ENCODE measurements at regions not wholly inside any gene's neighbourhood (a gene's known extent, or its start where the extent isn't known, plus 50 kb on each side); places are given as distances from the start of the nearest gene placed in this dataset.

GRCh38 chr6:33964387-33964786 is 160.6 kb upstream of the MLN start:
- intact Hi-C loops (cut with DNase I), result no loop called here
- DNase-seq, result no peak
- TF ChIP-seq, protein P1, sequence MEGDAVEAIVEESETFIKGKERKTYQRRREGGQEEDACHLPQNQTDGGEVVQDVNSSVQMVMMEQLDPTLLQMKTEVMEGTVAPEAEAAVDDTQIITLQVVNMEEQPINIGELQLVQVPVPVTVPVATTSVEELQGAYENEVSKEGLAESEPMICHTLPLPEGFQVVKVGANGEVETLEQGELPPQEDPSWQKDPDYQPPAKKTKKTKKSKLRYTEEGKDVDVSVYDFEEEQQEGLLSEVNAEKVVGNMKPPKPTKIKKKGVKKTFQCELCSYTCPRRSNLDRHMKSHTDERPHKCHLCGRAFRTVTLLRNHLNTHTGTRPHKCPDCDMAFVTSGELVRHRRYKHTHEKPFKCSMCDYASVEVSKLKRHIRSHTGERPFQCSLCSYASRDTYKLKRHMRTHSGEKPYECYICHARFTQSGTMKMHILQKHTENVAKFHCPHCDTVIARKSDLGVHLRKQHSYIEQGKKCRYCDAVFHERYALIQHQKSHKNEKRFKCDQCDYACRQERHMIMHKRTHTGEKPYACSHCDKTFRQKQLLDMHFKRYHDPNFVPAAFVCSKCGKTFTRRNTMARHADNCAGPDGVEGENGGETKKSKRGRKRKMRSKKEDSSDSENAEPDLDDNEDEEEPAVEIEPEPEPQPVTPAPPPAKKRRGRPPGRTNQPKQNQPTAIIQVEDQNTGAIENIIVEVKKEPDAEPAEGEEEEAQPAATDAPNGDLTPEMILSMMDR (IDR thresholded peaks at IDR 0.05), result no peak
- TF ChIP-seq POLR2A (IDR thresholded peaks at IDR 0.05), result no peak
- Histone ChIP-seq H3K27me3 (peaks cover 9% of the 10 kb centered on the region), H3K4me1 (replicated peaks in 1 of 2) (no peaks in the 10 kb centered on the region), H3K36me3 (replicated peaks in 1 of 2) (no peaks in the 10 kb centered on the region), H3K27ac (no peak overlapping the region), H3K9me3 (replicated peaks in 1 of 3) (no peaks in the 10 kb centered on the region), H3K4me3 (no peak overlapping the region)
- 79 to 86% (median 84%) methylated on average over 3 of the region's 3 CpGs for WGBS, 4 donors

DNA sequence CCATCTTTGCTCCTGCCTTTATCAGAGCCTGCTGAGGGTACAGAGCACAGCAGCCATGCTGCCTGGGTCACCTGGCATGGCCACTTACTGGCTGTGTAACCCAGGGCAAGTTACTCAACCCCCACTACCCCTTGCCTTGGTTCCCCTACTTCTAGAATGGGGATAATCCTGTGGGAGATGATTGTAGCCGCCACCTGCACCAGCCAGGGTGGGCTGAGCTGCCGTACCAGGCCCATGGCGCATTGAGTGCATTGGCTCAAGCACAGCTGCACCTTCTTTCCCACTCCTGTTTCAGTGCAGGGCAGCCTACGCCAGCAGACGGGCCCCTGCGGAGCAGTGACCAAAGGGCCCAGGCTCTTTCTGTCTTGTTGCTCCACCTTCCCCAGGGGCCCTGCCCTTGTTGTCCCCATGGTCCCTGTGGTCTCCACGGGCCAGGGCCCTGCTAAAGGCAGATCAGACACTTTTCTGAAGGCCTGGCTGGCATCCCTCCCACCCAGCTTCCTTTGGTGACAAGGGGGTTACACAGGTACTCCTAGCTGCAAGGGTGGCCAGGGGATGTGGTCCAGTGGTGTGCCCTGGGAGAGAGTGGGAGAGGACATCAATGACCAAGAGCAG is 159.4 kb upstream of the MLN start:
- H3K36me3 ChIP-seq (replicated peaks in 1 of 2), result no peaks in the 10 kb centered on the region
- no peaks in the 10 kb centered on the region for H3K4me1 ChIP-seq (replicated peaks in 1 of 2)
- intact Hi-C loops (cut with DNase I), result no loop called here
- no peak overlapping the region for H3K27ac ChIP-seq
- no peak overlapping the region for H3K4me3 ChIP-seq
- 85 to 96% (median 89%) methylated on average over 6 to 7 of the region's 7 CpGs for WGBS, 4 donors
- no peaks in the 10 kb centered on the region for H3K9me3 ChIP-seq (replicated peaks in 1 of 3)
- peaks cover 9% of the 10 kb centered on the region for H3K27me3 ChIP-seq
- TF ChIP-seq, protein P1 (IDR thresholded peaks at IDR 0.05), result no peak
- no peak for TF ChIP-seq POLR2A (IDR thresholded peaks at IDR 0.05)
- no peak for DNase-seq

- Histone ChIP-seq H3K4me1 (replicated peaks in 1 of 2) (no peaks in the 10 kb centered on the region), H3K36me3 (replicated peaks in 1 of 2) (no peaks in the 10 kb centered on the region), H3K9me3 (replicated peaks in 1 of 3) (no peaks in the 10 kb centered on the region), H3K27me3 (peaks cover 9% of the 10 kb centered on the region), H3K27ac (no peak overlapping the region), H3K4me3 (no peak overlapping the region)
- no peak for TF ChIP-seq POLR2A (IDR thresholded peaks at IDR 0.05)
- TF ChIP-seq, protein P1 (IDR thresholded peaks at IDR 0.05), result no peak
- WGBS, 4 donors, result 73 to 77% (median 75%) methylated on average over 16 of the region's 16 CpGs
- intact Hi-C loops (cut with DNase I), result no loop called here
- DNase-seq, result no peak
Observed at GRCh38 chr6:33962246-33963027, 158.6 kb upstream of the MLN start.

DNA sequence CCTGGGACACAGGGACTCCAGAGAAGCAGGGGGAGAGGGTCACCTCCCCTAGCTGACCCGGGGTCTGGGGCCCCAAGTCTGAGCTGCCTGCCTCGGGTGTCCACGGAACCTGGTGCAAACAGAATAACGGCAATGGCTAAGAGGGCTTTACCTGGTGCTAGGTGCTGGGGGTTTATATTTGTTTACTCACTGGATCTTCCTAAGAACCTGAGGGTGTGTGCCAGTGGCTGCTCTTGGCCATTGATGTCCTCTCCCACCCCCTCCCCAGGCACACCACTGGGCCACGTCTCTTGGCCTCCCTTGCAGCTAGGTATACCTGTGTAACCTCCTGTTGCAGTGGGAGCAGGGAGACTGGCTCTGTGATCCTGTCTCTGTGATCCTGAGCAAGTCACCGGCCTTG is 157.9 kb upstream of the MLN start:
- DNase-seq, result no peak
- intact Hi-C loops (cut with DNase I), result no loop called here

More for the DNA sequence above, 157.9 kb upstream of the MLN start:
- H3K9me3 ChIP-seq (replicated peaks in 1 of 3), result no peaks in the 10 kb centered on the region
- no peaks in the 10 kb centered on the region for H3K4me1 ChIP-seq (replicated peaks in 1 of 2)
- 84 to 89% (median 88%) methylated on average over 6 of the region's 6 CpGs; no CpG with 5 or more reads in 1 of the 4 donors for WGBS, 4 donors
- no peaks in the 10 kb centered on the region for H3K36me3 ChIP-seq (replicated peaks in 1 of 2)
- H3K4me3 ChIP-seq, result no peak overlapping the region
- no peak overlapping the region for H3K27ac ChIP-seq
- no peak for TF ChIP-seq POLR2A (IDR thresholded peaks at IDR 0.05)
- TF ChIP-seq, protein P1 (IDR thresholded peaks at IDR 0.05), result no peak
- peaks cover 9% of the 10 kb centered on the region for H3K27me3 ChIP-seq

Data from adrenal gland (tissue), 9 donors.